HG03432 (cell line): ENCODE measurements at regions not wholly inside any gene's neighbourhood (a gene's known extent, or its start where the extent isn't known, plus 50 kb on each side); places are given as distances from the start of the nearest gene placed in this dataset.

Experiments used
- ATAC-seq: cut with Tn5 transposase; IDR thresholded peaks from one replicate; pipeline ENCODE4 v1.9.1; 2021; ENCODE audit warnings: mild to moderate bottlenecking, moderate library complexity; ENCODE audit not compliant: unreplicated experiment

- ATAC-seq = no peak
These were observed 112.9 kb upstream of the IRS2 start for GRCh38 chr13:109899316-109899715.

- no peak for ATAC-seq
These were observed 111.7 kb upstream of the IRS2 start for GRCh38 chr13:109897988-109898624.

- ATAC-seq = no peak
These were observed 105.7 kb upstream of the IRS2 start for GRCh38 chr13:109892101-109892500.

GRCh38 chr13:109885235-109885634, 98.9 kb upstream of the IRS2 start:
- ATAC-seq = no peak

- no peak for ATAC-seq
These were observed 98.1 kb upstream of the IRS2 start for GRCh38 chr13:109884462-109884861.

GRCh38 chr13:109883181-109884180, 97.1 kb upstream of the IRS2 start:
- ATAC-seq = no peak

- ATAC-seq = no peak
These were observed 95.7 kb upstream of the IRS2 start for GRCh38 chr13:109881961-109882558.

- no peak for ATAC-seq
These were observed 95.0 kb upstream of the IRS2 start for GRCh38 chr13:109881347-109881725.

GRCh38 chr13:109880371-109881346, 94.3 kb upstream of the IRS2 start:
- ATAC-seq = no peak

- no peak for ATAC-seq
These were observed 93.0 kb upstream of the IRS2 start for GRCh38 chr13:109879338-109879737.

GRCh38 chr13:109877809-109878208, 91.4 kb upstream of the IRS2 start:
- no peak for ATAC-seq

GRCh38 chr13:109875746-109876145, 89.4 kb upstream of the IRS2 start:
- no peak for ATAC-seq

- ATAC-seq = no peak
These were observed 88.4 kb upstream of the IRS2 start for GRCh38 chr13:109874484-109875454.

- no peak for ATAC-seq
These were observed 87.2 kb upstream of the IRS2 start for GRCh38 chr13:109873351-109874123.

GRCh38 chr13:109872864-109873263, 86.5 kb upstream of the IRS2 start:
- no peak for ATAC-seq

GRCh38 chr13:109870696-109871370, 84.5 kb upstream of the IRS2 start:
- no peak for ATAC-seq

GRCh38 chr13:109870274-109870673, 83.9 kb upstream of the IRS2 start:
- ATAC-seq = no peak
